ENCODE measurements at regions not wholly inside any gene's neighbourhood (a gene's known extent, or its start where the extent isn't known, plus 50 kb on each side); places are given as distances from the start of the nearest gene placed in this dataset.

- Histone ChIP-seq H3K4me2 (no peak overlapping the region), H3K4me3 (no peak overlapping the region), H3K4me1 (replicated peaks; ENCODE audit: insufficient read depth) (no peaks in the 10 kb centered on the region), H4K20me1 (ENCODE audit: insufficient read depth) (no peaks in the 10 kb centered on the region), H3K27ac (no peak overlapping the region), H3F3A (ENCODE audit: insufficient read depth, low read depth) (no peaks in the 10 kb centered on the region), H3K9me3 (ENCODE audit: insufficient read depth, low read depth) (no peaks in the 10 kb centered on the region), H2AFZ (no peak overlapping the region), H3K36me3 (ENCODE audit: low read depth) (no peaks in the 10 kb centered on the region), H3K79me2 (ENCODE audit: low read depth) (no peaks in the 10 kb centered on the region), H3K27me3 (ENCODE audit: insufficient read depth, low read depth) (no peaks in the 10 kb centered on the region), H3K9me2 (ENCODE audit: insufficient read depth) (no peaks in the 10 kb centered on the region)
- intact Hi-C loops (cut with micrococcal nuclease; ENCODE audit: unreplicated experiment): no loop called here
- DNase-seq: no peak
- no TSS peak for BruUV-seq (replicated peaks)
- POLR2A ChIA-PET (ENCODE audit: unreplicated experiment): no interaction called here
- TF ChIP-seq EZH2 (IDR thresholded peaks at IDR 0.05; ENCODE audit: low read depth): no peak
- CTCF ChIA-PET: no interaction called here
Measured at GRCh38 chr3:34292605-34293300, 494.3 kb downstream of the PDCD6IP start.

- Histone ChIP-seq H3K79me2 (ENCODE audit: low read depth) (no peaks in the 10 kb centered on the region), H3K36me3 (ENCODE audit: low read depth) (no peaks in the 10 kb centered on the region), H3F3A (ENCODE audit: insufficient read depth, low read depth) (no peaks in the 10 kb centered on the region), H3K9me3 (ENCODE audit: insufficient read depth, low read depth) (no peaks in the 10 kb centered on the region), H3K4me2 (no peak overlapping the region), H3K4me1 (replicated peaks; ENCODE audit: insufficient read depth) (no peaks in the 10 kb centered on the region), H4K20me1 (ENCODE audit: insufficient read depth) (no peaks in the 10 kb centered on the region), H3K4me3 (no peak overlapping the region), H3K9me2 (ENCODE audit: insufficient read depth) (no peaks in the 10 kb centered on the region), H3K27me3 (ENCODE audit: insufficient read depth, low read depth) (no peaks in the 10 kb centered on the region), H3K27ac (no peak overlapping the region), H2AFZ (no peak overlapping the region)
- TF ChIP-seq EZH2 (IDR thresholded peaks at IDR 0.05; ENCODE audit: low read depth): no peak
- no peak for TF ChIP-seq CTCF (conservative IDR thresholded peaks at IDR 0.05)
- intact Hi-C loops (cut with micrococcal nuclease; ENCODE audit: unreplicated experiment): no loop called here
- ChIA-PET POLR2A (ENCODE audit: unreplicated experiment) (no interaction called here), CTCF (no interaction called here)
- BruUV-seq (replicated peaks): no TSS peak
- DNase-seq: no peak
Measured at GRCh38 chr3:34294240-34294639, 495.8 kb downstream of the PDCD6IP start.

GRCh38 chr3:34296796-34297195 lies 498.4 kb downstream of the PDCD6IP start:
- Histone ChIP-seq H3K9me2 (ENCODE audit: insufficient read depth) (no peaks in the 10 kb centered on the region), H3K9me3 (ENCODE audit: insufficient read depth, low read depth) (no peaks in the 10 kb centered on the region), H3K4me3 (no peak overlapping the region), H4K20me1 (ENCODE audit: insufficient read depth) (no peaks in the 10 kb centered on the region), H3K36me3 (ENCODE audit: low read depth) (no peaks in the 10 kb centered on the region), H3K79me2 (ENCODE audit: low read depth) (no peaks in the 10 kb centered on the region), H2AFZ (no peak overlapping the region), H3K27ac (no peak overlapping the region), H3K4me2 (no peak overlapping the region), H3F3A (ENCODE audit: insufficient read depth, low read depth) (no peaks in the 10 kb centered on the region), H3K27me3 (ENCODE audit: insufficient read depth, low read depth) (no peaks in the 10 kb centered on the region), H3K4me1 (replicated peaks; ENCODE audit: insufficient read depth) (no peaks in the 10 kb centered on the region)
- no TSS peak for BruUV-seq (replicated peaks)
- no peak for DNase-seq
- intact Hi-C loops (cut with micrococcal nuclease; ENCODE audit: unreplicated experiment): no loop called here
- ChIA-PET POLR2A (ENCODE audit: unreplicated experiment) (no interaction called here), CTCF (no interaction called here)
- TF ChIP-seq CTCF (conservative IDR thresholded peaks at IDR 0.05) (no peak), EZH2 (IDR thresholded peaks at IDR 0.05; ENCODE audit: low read depth) (no peak)

- Histone ChIP-seq H3K27me3 (ENCODE audit: insufficient read depth, low read depth) (no peaks in the 10 kb centered on the region), H3K36me3 (ENCODE audit: low read depth) (no peaks in the 10 kb centered on the region), H3F3A (ENCODE audit: insufficient read depth, low read depth) (no peaks in the 10 kb centered on the region), H3K27ac (no peak overlapping the region), H3K79me2 (ENCODE audit: low read depth) (no peaks in the 10 kb centered on the region), H3K4me1 (replicated peaks; ENCODE audit: insufficient read depth) (no peaks in the 10 kb centered on the region), H3K9me3 (ENCODE audit: insufficient read depth, low read depth) (no peaks in the 10 kb centered on the region), H3K9me2 (ENCODE audit: insufficient read depth) (no peaks in the 10 kb centered on the region), H3K4me3 (no peak overlapping the region), H3K4me2 (no peak overlapping the region), H4K20me1 (ENCODE audit: insufficient read depth) (no peaks in the 10 kb centered on the region), H2AFZ (no peak overlapping the region)
- no TSS peak for BruUV-seq (replicated peaks)
- no peak for TF ChIP-seq CTCF (conservative IDR thresholded peaks at IDR 0.05)
- no peak for TF ChIP-seq EZH2 (IDR thresholded peaks at IDR 0.05; ENCODE audit: low read depth)
- DNase-seq: no peak
- ChIA-PET CTCF (no interaction called here), POLR2A (ENCODE audit: unreplicated experiment) (no interaction called here)
- intact Hi-C loops (cut with micrococcal nuclease; ENCODE audit: unreplicated experiment): no loop called here
Measured at GRCh38 chr3:34298653-34299052, 500.2 kb downstream of the PDCD6IP start.
